Fibroblast of lung (primary cell): ENCODE measurements at regions not wholly inside any gene's neighbourhood (a gene's known extent, or its start where the extent isn't known, plus 50 kb on each side); places are given as distances from the start of the nearest gene placed in this dataset.

Source experiments
- DNase-seq, 2 donors: peaks; one replicate each; pipeline versions ENCODE4 v3.0.0 to v3.0.0-alpha.2; 2010; ENCODE audit warnings: low read depth in 2 of 2
- H2AFZ ChIP-seq: 2 replicates; pipeline ENCODE4 v1.5.1; 2012; ENCODE audit warnings: low read length, control low read depth, inconsistent platforms
- H3K27ac ChIP-seq: 2 replicates; pipeline ENCODE4 v1.5.1; 2011; ENCODE audit warnings: low read length, control low read depth; ENCODE audit not compliant: insufficient read depth
- H3K27me3 ChIP-seq: 2 replicates; pipeline ENCODE4 v1.5.1; 2011; ENCODE audit warnings: mild to moderate bottlenecking, low read length; ENCODE audit not compliant: control insufficient read depth, insufficient read depth
- H3K36me3 ChIP-seq: 2 replicates; pipeline ENCODE4 v1.5.1; 2011; ENCODE audit warnings: low read length; ENCODE audit not compliant: control insufficient read depth, insufficient read depth
- H3K4me1 ChIP-seq: 2 replicates; pipeline ENCODE4 v1.5.1; 2011; ENCODE audit warnings: low read length; ENCODE audit not compliant: control insufficient read depth, insufficient read depth; ENCODE audit errors: extremely low read depth
- H3K4me2 ChIP-seq: 2 replicates; pipeline ENCODE4 v1.5.1; 2011; ENCODE audit warnings: low read length, control low read depth; ENCODE audit not compliant: insufficient read depth; ENCODE audit errors: extremely low read depth
- H3K4me3 ChIP-seq, 4 experiments: fragments of 200-600 bp in 1 of 4; sonication (generic) in 1 of 4; replicated peaks in 1 of 4; 2 replicates each; pipeline ENCODE4 v1.5.1; 2011 to 2016; ENCODE audit warnings: low read length in 4 of 4, low read depth in 3 of 4, mild to moderate bottlenecking in 3 of 4, control low read depth in 2 of 4, inconsistent platforms in 1 of 4, mixed read lengths in 1 of 4; ENCODE audit not compliant: insufficient read depth in 1 of 4; ENCODE audit errors: control extremely low read depth in 1 of 4
- H3K79me2 ChIP-seq: 2 replicates; pipeline ENCODE4 v1.5.1; 2012; ENCODE audit warnings: mild to moderate bottlenecking, low read length, inconsistent platforms; ENCODE audit not compliant: control insufficient read depth, insufficient read depth
- H3K9ac ChIP-seq: 2 replicates; pipeline ENCODE4 v1.5.1; 2011; ENCODE audit warnings: mild to moderate bottlenecking, low read length, control low read depth; ENCODE audit not compliant: insufficient read depth
- H3K9me3 ChIP-seq: 2 replicates; pipeline ENCODE4 v1.5.1; 2012; ENCODE audit warnings: low read depth, low read length; ENCODE audit not compliant: control insufficient read depth, insufficient read depth
- H4K20me1 ChIP-seq: 2 replicates; pipeline ENCODE4 v1.5.1; 2011; ENCODE audit warnings: low read length; ENCODE audit not compliant: control insufficient read depth, insufficient read depth; ENCODE audit errors: extremely low read depth
- EZH2 ChIP-seq: IDR thresholded peaks from 2 replicates; pipeline ENCODE4 v1.5.1; 2012; ENCODE audit warnings: low read length, control low read depth, mild to moderate bottlenecking; ENCODE audit errors: missing control alignments
- TF ChIP-seq, protein P1 (sequence below), 2 donors: IDR thresholded peaks in 1 of 2; conservative IDR thresholded peaks in 1 of 2; 1 replicate in 1 of 2; 2 replicates in 1 of 2; pipeline ENCODE4 v1.5.1; 2011 to 2012; ENCODE audit warnings: low read length in 2 of 2, control low read depth in 1 of 2, inconsistent platforms in 1 of 2, low read depth in 1 of 2, mild to moderate bottlenecking in 1 of 2

DNA sequence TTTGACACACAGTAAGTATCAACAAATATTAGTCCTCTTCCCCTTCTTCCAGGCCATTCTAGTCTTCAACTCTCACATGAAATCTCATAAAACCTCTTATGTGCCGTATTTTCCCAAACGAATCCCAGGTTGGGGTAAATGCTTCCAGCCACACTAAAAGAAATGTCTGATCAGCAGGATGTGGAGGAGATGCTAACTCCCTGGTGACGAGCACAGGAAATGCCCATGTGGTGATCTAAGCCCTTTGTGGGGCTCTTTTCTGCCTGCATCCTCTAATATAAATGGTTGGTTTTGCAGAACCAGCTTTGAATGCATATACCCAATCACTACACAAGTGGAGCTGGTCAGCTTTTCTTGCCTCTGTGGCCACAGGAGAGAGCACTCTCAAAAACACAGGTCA, 498.2 kb upstream of the ERCC4 start:
- H3K79me2 ChIP-seq, result no peaks in the 10 kb centered on the region
- H3K9ac ChIP-seq, result no peak overlapping the region
- no peaks in the 10 kb centered on the region for H3K9me3 ChIP-seq
- peak in 1 of 2 donors; percentile 23 for DNase-seq
- H3K27ac ChIP-seq, result no peak overlapping the region
- no peak for TF ChIP-seq EZH2
- TF ChIP-seq, protein P1, sequence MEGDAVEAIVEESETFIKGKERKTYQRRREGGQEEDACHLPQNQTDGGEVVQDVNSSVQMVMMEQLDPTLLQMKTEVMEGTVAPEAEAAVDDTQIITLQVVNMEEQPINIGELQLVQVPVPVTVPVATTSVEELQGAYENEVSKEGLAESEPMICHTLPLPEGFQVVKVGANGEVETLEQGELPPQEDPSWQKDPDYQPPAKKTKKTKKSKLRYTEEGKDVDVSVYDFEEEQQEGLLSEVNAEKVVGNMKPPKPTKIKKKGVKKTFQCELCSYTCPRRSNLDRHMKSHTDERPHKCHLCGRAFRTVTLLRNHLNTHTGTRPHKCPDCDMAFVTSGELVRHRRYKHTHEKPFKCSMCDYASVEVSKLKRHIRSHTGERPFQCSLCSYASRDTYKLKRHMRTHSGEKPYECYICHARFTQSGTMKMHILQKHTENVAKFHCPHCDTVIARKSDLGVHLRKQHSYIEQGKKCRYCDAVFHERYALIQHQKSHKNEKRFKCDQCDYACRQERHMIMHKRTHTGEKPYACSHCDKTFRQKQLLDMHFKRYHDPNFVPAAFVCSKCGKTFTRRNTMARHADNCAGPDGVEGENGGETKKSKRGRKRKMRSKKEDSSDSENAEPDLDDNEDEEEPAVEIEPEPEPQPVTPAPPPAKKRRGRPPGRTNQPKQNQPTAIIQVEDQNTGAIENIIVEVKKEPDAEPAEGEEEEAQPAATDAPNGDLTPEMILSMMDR (conservative IDR thresholded peaks at IDR 0.05 in 1 of 2, IDR thresholded peaks at IDR 0.05 in 1 of 2; ENCODE audit: low read depth in 1 of 2, low read length in 2 of 2), result no peak
- no peak overlapping the region for H3K4me2 ChIP-seq
- H2AFZ ChIP-seq, result no peak overlapping the region
- H3K36me3 ChIP-seq, result no peaks in the 10 kb centered on the region
- H3K4me3 ChIP-seq, result no peak overlapping the region
- no peaks in the 10 kb centered on the region for H4K20me1 ChIP-seq
- H3K27me3 ChIP-seq, result no peaks in the 10 kb centered on the region
- no peaks in the 10 kb centered on the region for H3K4me1 ChIP-seq

DNA sequence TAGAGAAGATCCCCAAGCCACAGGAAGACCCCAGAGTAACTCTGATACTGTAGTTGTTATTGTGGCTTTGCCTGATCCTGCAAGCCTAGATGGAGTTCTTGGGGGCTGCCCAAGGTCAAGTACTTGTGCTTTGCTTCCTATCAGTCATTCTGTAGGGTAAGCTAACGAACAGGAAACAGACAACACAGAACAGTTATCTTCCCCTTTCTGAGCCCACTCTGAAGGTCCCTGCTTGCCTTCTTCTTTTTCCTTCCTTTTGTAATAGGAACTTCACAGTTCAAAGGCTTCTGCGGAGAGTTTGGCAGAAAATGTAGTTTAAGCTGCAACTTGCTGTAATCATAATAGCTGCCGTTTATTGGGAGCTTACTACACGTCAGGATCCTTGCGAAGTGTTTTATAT, 494.1 kb upstream of the ERCC4 start:
- Histone ChIP-seq H4K20me1 (no peaks in the 10 kb centered on the region), H3K79me2 (no peaks in the 10 kb centered on the region), H3K27me3 (no peaks in the 10 kb centered on the region), H3K4me3 (no peak overlapping the region), H2AFZ (no peak overlapping the region), H3K9ac (no peak overlapping the region), H3K4me2 (no peak overlapping the region), H3K4me1 (no peaks in the 10 kb centered on the region), H3K9me3 (no peaks in the 10 kb centered on the region), H3K27ac (no peak overlapping the region), H3K36me3 (no peaks in the 10 kb centered on the region)
- TF ChIP-seq, protein P1 (conservative IDR thresholded peaks at IDR 0.05 in 1 of 2, IDR thresholded peaks at IDR 0.05 in 1 of 2; ENCODE audit: low read depth in 1 of 2, low read length in 2 of 2), result no peak
- TF ChIP-seq EZH2, result no peak
- DNase-seq, result no peak

DNA sequence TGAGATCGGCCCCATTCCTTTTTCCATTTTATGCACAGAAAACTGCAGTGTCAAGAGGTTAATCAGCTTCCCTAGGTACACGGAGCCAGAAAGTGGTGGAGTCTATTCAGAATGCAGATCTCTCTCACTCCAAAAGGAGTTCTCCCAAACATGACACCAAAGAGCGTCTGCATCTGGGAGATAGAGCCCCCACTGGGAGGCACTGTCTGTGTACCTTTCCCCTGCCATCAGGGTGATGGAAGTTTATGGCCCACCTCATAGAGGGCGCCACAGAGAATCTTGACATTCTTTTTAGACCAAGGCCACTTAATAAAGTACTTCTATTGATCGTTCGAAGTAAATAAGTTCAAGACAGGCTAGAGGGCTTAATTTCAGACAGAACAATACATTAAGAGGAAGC, 493.7 kb upstream of the ERCC4 start:
- H3K9me3 ChIP-seq, result no peaks in the 10 kb centered on the region
- no peaks in the 10 kb centered on the region for H3K36me3 ChIP-seq
- no peaks in the 10 kb centered on the region for H3K79me2 ChIP-seq
- no peak overlapping the region for H3K9ac ChIP-seq
- H3K27ac ChIP-seq, result no peak overlapping the region
- no peaks in the 10 kb centered on the region for H3K4me1 ChIP-seq
- H3K4me2 ChIP-seq, result no peak overlapping the region
- no peaks in the 10 kb centered on the region for H4K20me1 ChIP-seq
- no peak for DNase-seq
- H3K4me3 ChIP-seq, result no peak overlapping the region
- TF ChIP-seq, protein P1 (conservative IDR thresholded peaks at IDR 0.05 in 1 of 2, IDR thresholded peaks at IDR 0.05 in 1 of 2; ENCODE audit: low read depth in 1 of 2, low read length in 2 of 2), result no peak
- TF ChIP-seq EZH2, result no peak
- no peaks in the 10 kb centered on the region for H3K27me3 ChIP-seq
- H2AFZ ChIP-seq, result no peak overlapping the region
